Heart right ventricle (tissue), 16 donors: ENCODE measurements at regions not wholly inside any gene's neighbourhood (a gene's known extent, or its start where the extent isn't known, plus 50 kb on each side); places are given as distances from the start of the nearest gene placed in this dataset.

Source experiments
- ATAC-seq, 8 donors: fragments of 200-7000 bp; cut with Tn5 transposase; one replicate each; pipeline ENCODE4 v1.9.1; 2020; ENCODE audit warnings: mild to moderate bottlenecking in 8 of 8, moderate library complexity in 8 of 8, moderate number of reproducible peaks in 1 of 8
- DNase-seq, 2 donors: peaks; one replicate each; pipeline ENCODE4 v3.0.0-alpha.2; 2020
- H3K27ac ChIP-seq, 10 donors: fragments of 200-600 bp; sonication (generic) in 2 of 10; one replicate each; pipeline versions ENCODE4 v1.5.0 to v1.8.0; 2020 to 2022; ENCODE audit warnings: mild to moderate bottlenecking in 3 of 10
- H3K27me3 ChIP-seq, 7 donors: fragments of 200-600 bp; one replicate each; pipeline ENCODE4 v1.8.0; 2021 to 2022; ENCODE audit warnings: mild to moderate bottlenecking in 2 of 7
- H3K36me3 ChIP-seq, 9 donors: fragments of 200-600 bp; sonication (generic) in 1 of 9; one replicate each; pipeline versions ENCODE4 v1.5.0 to v1.8.0; 2020 to 2022; ENCODE audit warnings: mild to moderate bottlenecking in 2 of 9
- H3K4me1 ChIP-seq, 9 donors: fragments of 200-600 bp; sonication (generic) in 1 of 9; one replicate each; pipeline versions ENCODE4 v1.5.0 to v1.8.0; 2020 to 2022; ENCODE audit warnings: mild to moderate bottlenecking in 4 of 9
- H3K4me3 ChIP-seq, 10 donors: fragments of 200-600 bp; sonication (generic) in 2 of 10; one replicate each; pipeline versions ENCODE4 v1.5.0 to v1.8.0; 2020 to 2022; ENCODE audit warnings: mild to moderate bottlenecking in 7 of 10, moderate library complexity in 2 of 10
- H3K9me3 ChIP-seq, 11 donors: fragments of 200-600 bp in 10 of 11; sonication (generic) in 2 of 11; one replicate each; pipeline versions ENCODE4 v1.5.0 to v1.8.0; 2013 to 2022; ENCODE audit warnings: mild to moderate bottlenecking in 2 of 11, control low read depth in 1 of 11, moderate library complexity in 1 of 11
- WGBS, 2 donors: extraction: QIAGEN DNeasy Blood & Tissue Kit; methylation state at CpG; one replicate each; pipeline ENCODE4 v1.1.7; 2013; ENCODE audit warnings: inconsistent platforms in 1 of 2; 5-methylcytosine and 5-hydroxymethylcytosine counted together
- intact Hi-C, 10 donors: fragments of 100-400 bp; cut with DNase I; formaldehyde crosslinking; loops; one replicate each; pipeline versions ENCODE4 v1.11.1 to v1.14.2; 2022
- TF ChIP-seq, protein P1 (sequence below), 9 donors: fragments of 200-600 bp; sonication (generic) in 2 of 9; IDR thresholded peaks; one replicate each; pipeline versions ENCODE4 v1.5.0 to v1.8.0; 2021 to 2022; ENCODE audit warnings: antibody characterized with exemption in 9 of 9, mild to moderate bottlenecking in 5 of 9, moderate library complexity in 1 of 9
- donor health status: Arrhythmogenic right ventricular cardiomyopathy.
- donor health status: ischemic (EF 13 %, LVEDD 7.1; RV severe dilation, severe dysfunction).
- donor health status: healthy with polysubstance abuse.
- donor health status: DM: no; HTN: yes; CAD: no.
- donor health status: DM: no; HTN: no; CAD: no.
- donor health status: ischemic (EF 25% LVEDD 6.9; RV normal size, moderate dysfunction).
- donor health status: ischemic (EF 25% LVEDD 5.7; RV mildly dilated, moderate dysfunction).
- donor health status: healthy.
- donor health status: DM: yes; HTN: yes; CAD: no.
- donor health status: Ischemic cardiomyopathy.
- donor health status: ischemic (EF 35%, LVEDD 5.7; RV mildly dilated, moderate dysfunction).
- donor health status: nonischemic (EF 11% LVEDD 7.7; RV severe dilation, severe dysfunction).
- donor health status: DM: yes; HTN: yes; CAD: no.
- donor health status: PGD.
- donor health status: ischemic (EF 29% LVEDD 5.4; RV normal size, mild dysfunction).
- donor health status: nonischemic (EF 23%, LVEDD 6.1; RV moderate dilation, normal function).

GRCh38 chr2:6249557-6249956 lies 557.4 kb downstream of the SOX11 start:
- H3K4me3 ChIP-seq, result no peak overlapping the region
- DNase-seq, result no peak
- no peak for ATAC-seq
- intact Hi-C loops, result no loop called here
- H3K9me3 ChIP-seq, result no peaks in the 10 kb centered on the region
- H3K27ac ChIP-seq, result no peak overlapping the region
- no peaks in the 10 kb centered on the region for H3K36me3 ChIP-seq
- 78 to 83% methylated on average over 5 of the region's 5 CpGs for WGBS, 2 donors
- no peaks in the 10 kb centered on the region for H3K27me3 ChIP-seq
- TF ChIP-seq, protein P1, sequence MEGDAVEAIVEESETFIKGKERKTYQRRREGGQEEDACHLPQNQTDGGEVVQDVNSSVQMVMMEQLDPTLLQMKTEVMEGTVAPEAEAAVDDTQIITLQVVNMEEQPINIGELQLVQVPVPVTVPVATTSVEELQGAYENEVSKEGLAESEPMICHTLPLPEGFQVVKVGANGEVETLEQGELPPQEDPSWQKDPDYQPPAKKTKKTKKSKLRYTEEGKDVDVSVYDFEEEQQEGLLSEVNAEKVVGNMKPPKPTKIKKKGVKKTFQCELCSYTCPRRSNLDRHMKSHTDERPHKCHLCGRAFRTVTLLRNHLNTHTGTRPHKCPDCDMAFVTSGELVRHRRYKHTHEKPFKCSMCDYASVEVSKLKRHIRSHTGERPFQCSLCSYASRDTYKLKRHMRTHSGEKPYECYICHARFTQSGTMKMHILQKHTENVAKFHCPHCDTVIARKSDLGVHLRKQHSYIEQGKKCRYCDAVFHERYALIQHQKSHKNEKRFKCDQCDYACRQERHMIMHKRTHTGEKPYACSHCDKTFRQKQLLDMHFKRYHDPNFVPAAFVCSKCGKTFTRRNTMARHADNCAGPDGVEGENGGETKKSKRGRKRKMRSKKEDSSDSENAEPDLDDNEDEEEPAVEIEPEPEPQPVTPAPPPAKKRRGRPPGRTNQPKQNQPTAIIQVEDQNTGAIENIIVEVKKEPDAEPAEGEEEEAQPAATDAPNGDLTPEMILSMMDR (IDR thresholded peaks at IDR 0.05), result no peak
- no peaks in the 10 kb centered on the region for H3K4me1 ChIP-seq

GRCh38 chr2:6254441-6254840 lies 562.3 kb downstream of the SOX11 start:
- DNase-seq (no peak), ATAC-seq (no peak)
- H3K27ac ChIP-seq, result no peak overlapping the region
- TF ChIP-seq, protein P1 (IDR thresholded peaks at IDR 0.05), result no peak
- H3K9me3 ChIP-seq, result no peaks in the 10 kb centered on the region
- H3K4me3 ChIP-seq, result no peak overlapping the region
- H3K36me3 ChIP-seq, result no peaks in the 10 kb centered on the region
- 14 to 20% methylated on average over 2 of the region's 2 CpGs for WGBS, 2 donors
- H3K4me1 ChIP-seq, result no peaks in the 10 kb centered on the region
- intact Hi-C loops, result no loop called here
- H3K27me3 ChIP-seq, result no peaks in the 10 kb centered on the region

- intact Hi-C loops, result no loop called here
Measured at GRCh38 chr2:6264198-6264597, 572.0 kb downstream of the SOX11 start.

GRCh38 chr2:6281524-6281923 lies 584.2 kb downstream of the CMPK2 start:
- H3K9me3 ChIP-seq, result no peaks in the 10 kb centered on the region
- no peak for ATAC-seq
- H3K27me3 ChIP-seq, result peaks cover 0 to 2% (median 0%) of the 10 kb centered on the region in 7 donors
- H3K27ac ChIP-seq, result no peak overlapping the region
- intact Hi-C loops, result no loop called here
- no peak overlapping the region for H3K4me3 ChIP-seq
- TF ChIP-seq, protein P1 (IDR thresholded peaks at IDR 0.05), result no peak
- WGBS, 2 donors, result 86 to 88% methylated on average over 5 of the region's 5 CpGs
- DNase-seq, result no peak
- H3K4me1 ChIP-seq, result no peaks in the 10 kb centered on the region
- no peaks in the 10 kb centered on the region for H3K36me3 ChIP-seq

More at GRCh38 chr2:6264198-6264597, 572.0 kb downstream of the SOX11 start:
- ATAC-seq (no peak), DNase-seq (no peak)
- Histone ChIP-seq H3K9me3 (peaks cover 0 to 18% (median 0%) of the 10 kb centered on the region in 11 donors), H3K27ac (no peak overlapping the region), H3K4me1 (no peaks in the 10 kb centered on the region), H3K36me3 (no peaks in the 10 kb centered on the region), H3K4me3 (no peak overlapping the region), H3K27me3 (no peaks in the 10 kb centered on the region)
- 92% methylated on average over 3 of the region's 3 CpGs for WGBS, 2 donors
- TF ChIP-seq, protein P1 (IDR thresholded peaks at IDR 0.05), result no peak
